ENCODE measurements at regions not wholly inside any gene's neighbourhood (a gene's known extent, or its start where the extent isn't known, plus 50 kb on each side); places are given as distances from the start of the nearest gene placed in this dataset.

GRCh38 chr14:84445486-84445885, 1084.5 kb upstream of the FLRT2 start:
- no peak for DNase-seq (ENCODE audit: low spot score in 2 of 2)
- Histone ChIP-seq H3K4me1 (no peaks in the 10 kb centered on the region), H3K9me3 (no peaks in the 10 kb centered on the region), H3K27ac (no peak overlapping the region), H3K27me3 (no peaks in the 10 kb centered on the region), H3K36me3 (no peaks in the 10 kb centered on the region), H3K4me3 (no peak overlapping the region)
- 81% methylated on average over 2 of the region's 2 CpGs for WGBS
- TF ChIP-seq POLR2AphosphoS5 (IDR thresholded peaks at IDR 0.05) = no peak
- no peak for TF ChIP-seq CTCF (IDR thresholded peaks at IDR 0.05)
- no peak for TF ChIP-seq EP300 (IDR thresholded peaks at IDR 0.05)
- no peak for TF ChIP-seq POLR2A (IDR thresholded peaks at IDR 0.05)

GRCh38 chr14:84446250-84446649, 1083.7 kb upstream of the FLRT2 start:
- H3K4me3 ChIP-seq = no peak overlapping the region
- H3K9me3 ChIP-seq = no peaks in the 10 kb centered on the region
- no peaks in the 10 kb centered on the region for H3K27me3 ChIP-seq
- no peaks in the 10 kb centered on the region for H3K36me3 ChIP-seq
- TF ChIP-seq POLR2AphosphoS5 (IDR thresholded peaks at IDR 0.05) = no peak
- TF ChIP-seq EP300 (IDR thresholded peaks at IDR 0.05) = no peak
- no peak for TF ChIP-seq POLR2A (IDR thresholded peaks at IDR 0.05)
- TF ChIP-seq CTCF (IDR thresholded peaks at IDR 0.05) = no peak
- H3K4me1 ChIP-seq = no peaks in the 10 kb centered on the region
- WGBS = 96% methylated on average over 3 of the region's 3 CpGs
- no peak overlapping the region for H3K27ac ChIP-seq
- no peak for DNase-seq (ENCODE audit: low spot score in 2 of 2)

DNA sequence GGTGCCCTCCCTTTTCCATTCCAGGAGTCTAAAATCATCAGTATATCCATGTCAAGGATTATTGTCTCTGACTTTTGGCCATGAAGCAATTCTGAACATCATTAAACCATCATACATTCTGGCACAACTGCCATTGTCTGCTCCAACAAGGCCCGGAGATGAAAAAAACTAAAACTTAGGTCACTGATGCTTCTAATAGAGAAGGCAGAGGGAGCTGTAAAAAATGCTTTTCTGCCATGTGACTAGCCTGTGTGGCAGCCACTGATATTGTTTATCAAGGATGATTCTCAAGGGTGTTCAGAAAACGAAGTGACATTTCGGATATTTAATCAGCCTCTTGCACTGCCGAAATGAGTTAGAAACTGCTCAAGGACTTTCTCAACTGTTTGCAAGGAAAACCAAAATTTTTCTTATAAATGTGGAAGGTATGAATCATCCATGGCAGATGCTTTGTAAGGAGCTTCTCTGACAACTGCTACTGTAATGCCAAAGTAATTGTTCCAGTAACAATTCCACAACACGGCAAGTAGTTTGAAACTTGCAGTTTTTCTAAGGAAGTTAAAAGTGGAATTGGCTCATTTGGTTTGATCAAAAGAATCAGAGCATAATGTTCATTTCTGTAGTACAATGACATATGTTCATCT, 1076.5 kb upstream of the FLRT2 start:
- Histone ChIP-seq H3K4me1 (no peaks in the 10 kb centered on the region), H3K27me3 (no peaks in the 10 kb centered on the region), H3K4me3 (no peak overlapping the region), H3K27ac (no peak overlapping the region), H3K9me3 (no peaks in the 10 kb centered on the region), H3K36me3 (no peaks in the 10 kb centered on the region)
- no peak for DNase-seq (ENCODE audit: low spot score in 2 of 2)
- WGBS = 63% methylated on average over 5 of the region's 5 CpGs
- TF ChIP-seq POLR2A (IDR thresholded peaks at IDR 0.05) (no peak), CTCF (IDR thresholded peaks at IDR 0.05) (no peak), POLR2AphosphoS5 (IDR thresholded peaks at IDR 0.05) (no peak), EP300 (IDR thresholded peaks at IDR 0.05) (no peak)

DNA sequence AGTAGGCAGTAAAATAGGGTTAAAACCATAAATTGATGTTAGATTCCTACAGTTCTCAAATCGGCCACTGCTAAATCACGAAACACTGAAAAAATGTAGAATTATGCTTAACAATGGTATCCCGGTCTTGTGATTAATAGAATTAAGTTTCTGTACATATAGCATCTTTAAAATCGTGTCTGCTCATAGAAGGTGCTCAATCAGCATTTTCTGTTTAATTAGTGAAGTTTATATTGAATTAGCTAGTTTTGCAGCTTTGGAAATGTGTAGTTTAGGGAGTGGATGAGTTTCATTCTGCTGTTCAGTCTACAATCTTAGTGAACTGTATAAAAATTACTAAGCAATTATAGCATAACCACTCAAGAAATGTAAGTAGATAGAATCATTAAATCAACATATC, 1075.8 kb upstream of the FLRT2 start:
- H3K4me1 ChIP-seq = no peaks in the 10 kb centered on the region
- H3K9me3 ChIP-seq = no peaks in the 10 kb centered on the region
- 90% methylated on average over 4 of the region's 4 CpGs for WGBS
- no peaks in the 10 kb centered on the region for H3K27me3 ChIP-seq
- H3K36me3 ChIP-seq = no peaks in the 10 kb centered on the region
- H3K4me3 ChIP-seq = no peak overlapping the region
- no peak overlapping the region for H3K27ac ChIP-seq
- no peak for DNase-seq (ENCODE audit: low spot score in 2 of 2)
- TF ChIP-seq POLR2AphosphoS5 (IDR thresholded peaks at IDR 0.05) (no peak), POLR2A (IDR thresholded peaks at IDR 0.05) (no peak), CTCF (IDR thresholded peaks at IDR 0.05) (no peak), EP300 (IDR thresholded peaks at IDR 0.05) (no peak)

- 68% methylated on average over 2 of the region's 2 CpGs for WGBS
- no peak overlapping the region for H3K4me3 ChIP-seq
Observed at GRCh38 chr14:84456946-84457345, 1073.0 kb upstream of the FLRT2 start.

GRCh38 chr14:84458881-84459280, 1071.1 kb upstream of the FLRT2 start:
- DNase-seq (ENCODE audit: low spot score in 2 of 2) = no peak
- TF ChIP-seq CTCF (IDR thresholded peaks at IDR 0.05) (no peak), POLR2A (IDR thresholded peaks at IDR 0.05) (no peak), EP300 (IDR thresholded peaks at IDR 0.05) (no peak)
- H3K36me3 ChIP-seq = no peaks in the 10 kb centered on the region
- H3K27ac ChIP-seq = no peak overlapping the region
- H3K27me3 ChIP-seq = no peaks in the 10 kb centered on the region
- H3K4me1 ChIP-seq = no peaks in the 10 kb centered on the region
- H3K9me3 ChIP-seq = no peaks in the 10 kb centered on the region
- no peak overlapping the region for H3K4me3 ChIP-seq
- WGBS = 56% methylated on average over 1 of the region's 1 CpG

More at GRCh38 chr14:84456946-84457345, 1073.0 kb upstream of the FLRT2 start:
- no peaks in the 10 kb centered on the region for H3K9me3 ChIP-seq
- H3K27me3 ChIP-seq = no peaks in the 10 kb centered on the region
- no peak for DNase-seq (ENCODE audit: low spot score in 2 of 2)
- no peaks in the 10 kb centered on the region for H3K4me1 ChIP-seq
- no peak for TF ChIP-seq POLR2AphosphoS5 (IDR thresholded peaks at IDR 0.05)
- no peak overlapping the region for H3K27ac ChIP-seq
- no peaks in the 10 kb centered on the region for H3K36me3 ChIP-seq
